MG63 (cell line): ENCODE measurements at regions not wholly inside any gene's neighbourhood (a gene's known extent, or its start where the extent isn't known, plus 50 kb on each side); places are given as distances from the start of the nearest gene placed in this dataset.
"Not testable (repeated sequence)": the region's sequence is repeated elsewhere in the genome, so short reads cannot be mapped to it uniquely, and the experiment has no call there.

ENCODE experiments used
- DNase-seq: peaks from one replicate; pipeline ENCODE4 v3.0.0-alpha.2; 2020
- H3K27me3 ChIP-seq: fragments of 250-450 bp; sonication (Bioruptor Pico); 2 replicates; pipeline ENCODE4 v1.5.1; 2020; ENCODE audit warnings: mild to moderate bottlenecking, moderate library complexity
- H3K36me3 ChIP-seq: fragments of 250-450 bp; sonication (Bioruptor Pico); 2 replicates; pipeline ENCODE4 v1.5.1; 2020; ENCODE audit warnings: mild to moderate bottlenecking, moderate library complexity
- H3K4me3 ChIP-seq: fragments of 250-450 bp; sonication (Bioruptor Pico); 2 replicates; pipeline ENCODE4 v1.5.1; 2020; ENCODE audit warnings: mild to moderate bottlenecking, moderate library complexity
- H3K9me3 ChIP-seq: fragments of 250-450 bp; sonication (Bioruptor Pico); 2 replicates; pipeline ENCODE4 v1.5.1; 2020; ENCODE audit warnings: mild to moderate bottlenecking, moderate library complexity

DNA sequence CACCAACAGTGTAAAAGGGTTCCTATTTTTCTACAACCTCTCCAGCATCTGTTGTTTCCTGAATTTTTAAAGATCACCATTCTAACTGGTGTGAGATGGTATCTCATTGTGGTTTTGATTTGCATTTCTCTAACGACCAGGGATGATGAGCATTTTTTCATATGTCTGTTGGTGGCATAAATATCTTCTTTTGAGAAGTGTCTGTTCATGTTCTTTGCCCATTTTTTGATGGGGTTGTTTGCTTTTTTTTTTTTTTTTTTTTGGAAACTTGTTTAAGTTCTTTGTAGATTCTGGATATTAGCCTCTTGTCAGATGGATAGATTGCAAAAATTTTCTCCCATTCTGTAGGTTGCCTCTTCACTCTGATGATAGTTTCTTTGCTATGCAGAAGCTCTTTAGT, 145.5 kb upstream of the PLXNC1 start:
- H3K4me3 ChIP-seq, H3K9me3 ChIP-seq, H3K27me3 ChIP-seq, H3K36me3 ChIP-seq, DNase-seq: not testable (repeated sequence)

GRCh38 chr12:94007833-94008232, 140.5 kb upstream of the PLXNC1 start:
- H3K4me3 ChIP-seq, DNase-seq, H3K9me3 ChIP-seq, H3K36me3 ChIP-seq, H3K27me3 ChIP-seq: not testable (repeated sequence)

DNA sequence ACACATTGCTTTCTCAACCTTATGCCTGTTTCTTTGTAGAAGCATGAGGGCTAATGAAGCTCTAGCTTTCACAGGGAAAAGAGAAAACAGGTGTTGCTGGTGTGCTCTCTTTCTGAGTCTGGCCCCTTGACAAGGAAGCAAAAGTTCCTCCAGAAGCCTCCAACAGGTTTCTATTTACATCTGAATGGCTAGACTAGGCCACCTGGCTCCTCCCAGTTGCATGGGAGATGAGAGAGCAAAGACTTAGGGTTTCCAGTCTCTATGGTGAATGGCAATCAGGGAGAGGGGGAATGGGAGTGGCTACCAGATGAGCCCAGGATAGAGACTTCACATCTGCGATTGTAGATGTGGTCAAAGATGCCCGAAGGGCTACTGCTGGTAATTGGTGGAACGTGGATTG, 138.1 kb upstream of the PLXNC1 start:
- Histone ChIP-seq H3K36me3 (no peaks in the 10 kb centered on the region), H3K4me3 (no peak overlapping the region), H3K9me3 (no peaks in the 10 kb centered on the region), H3K27me3 (no peaks in the 10 kb centered on the region)
- no peak for DNase-seq

DNA sequence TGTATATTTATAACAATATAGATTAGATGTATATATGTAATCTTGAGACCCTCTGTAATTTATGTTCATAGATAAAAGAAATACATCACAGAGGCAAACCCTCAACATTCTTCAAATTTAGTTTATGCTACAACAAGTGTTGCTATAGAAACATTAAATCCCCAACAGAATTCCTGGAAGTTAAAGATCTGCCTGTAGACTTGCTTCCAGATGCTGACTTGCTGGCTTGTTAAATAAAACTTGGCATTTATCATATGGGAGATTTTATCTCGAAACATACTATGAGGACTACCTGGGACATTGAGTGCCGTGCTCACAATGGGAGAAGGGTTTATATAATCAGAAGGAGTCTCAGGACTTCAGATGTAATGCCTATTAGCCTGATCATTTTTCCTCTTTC, 136.3 kb upstream of the PLXNC1 start:
- Histone ChIP-seq H3K27me3 (no peaks in the 10 kb centered on the region), H3K9me3 (peaks cover 5% of the 10 kb centered on the region; the same call in 1 of the 2 replicates), H3K36me3 (no peaks in the 10 kb centered on the region), H3K4me3 (no peak overlapping the region)
- DNase-seq = no peak

- no peaks in the 10 kb centered on the region for H3K36me3 ChIP-seq
- H3K4me3 ChIP-seq = no peak overlapping the region
- peaks cover 10% of the 10 kb centered on the region; the same call in 1 of the 2 replicates for H3K9me3 ChIP-seq
- H3K27me3 ChIP-seq = no peaks in the 10 kb centered on the region
- no peak for DNase-seq
Measured at GRCh38 chr12:94012590-94012989, 135.8 kb upstream of the PLXNC1 start.

GRCh38 chr12:94017247-94017646, 131.1 kb upstream of the PLXNC1 start:
- DNase-seq = not testable (repeated sequence)

GRCh38 chr12:94020335-94020734, 128.0 kb upstream of the PLXNC1 start:
- no peaks in the 10 kb centered on the region for H3K36me3 ChIP-seq
- no peak overlapping the region for H3K4me3 ChIP-seq
- H3K9me3 ChIP-seq = peaks cover 20% of the 10 kb centered on the region
- H3K27me3 ChIP-seq = no peaks in the 10 kb centered on the region
- DNase-seq = no peak

More at GRCh38 chr12:94017247-94017646, 131.1 kb upstream of the PLXNC1 start:
- H3K4me3 ChIP-seq, H3K36me3 ChIP-seq, H3K9me3 ChIP-seq, H3K27me3 ChIP-seq: not testable (repeated sequence)

- H3K27me3 ChIP-seq = no peaks in the 10 kb centered on the region
Measured at GRCh38 chr12:94023879-94024278, 124.5 kb upstream of the PLXNC1 start.

GRCh38 chr12:94025068-94025467, 123.3 kb upstream of the PLXNC1 start:
- peaks cover 10% of the 10 kb centered on the region for H3K9me3 ChIP-seq
- no peaks in the 10 kb centered on the region for H3K36me3 ChIP-seq
- no peak for DNase-seq
- no peak overlapping the region for H3K4me3 ChIP-seq
- H3K27me3 ChIP-seq = no peaks in the 10 kb centered on the region

More at GRCh38 chr12:94023879-94024278, 124.5 kb upstream of the PLXNC1 start:
- H3K36me3 ChIP-seq = no peaks in the 10 kb centered on the region
- no peak overlapping the region for H3K4me3 ChIP-seq
- peaks cover 10% of the 10 kb centered on the region for H3K9me3 ChIP-seq
- no peak for DNase-seq

DNA sequence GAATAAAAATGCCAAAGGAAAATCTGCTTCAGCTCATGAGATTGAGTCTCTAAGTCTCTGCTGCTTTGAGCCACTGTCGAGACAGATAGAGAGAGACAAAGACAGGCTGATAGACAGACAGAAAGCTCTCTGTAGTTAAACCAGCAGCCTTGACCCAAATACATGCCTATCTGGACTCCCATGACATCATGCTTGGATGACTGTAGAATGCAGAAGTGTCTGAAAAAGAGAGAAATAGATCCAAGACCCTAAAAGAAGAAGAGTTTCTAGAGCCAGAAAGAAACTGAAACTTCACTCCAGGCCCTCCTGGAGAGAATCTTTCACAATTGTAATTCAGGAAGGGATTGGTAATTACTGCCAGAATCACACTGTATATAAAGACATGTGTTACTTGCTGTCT, 122.6 kb upstream of the PLXNC1 start:
- Histone ChIP-seq H3K36me3 (no peaks in the 10 kb centered on the region), H3K4me3 (no peak overlapping the region), H3K27me3 (no peaks in the 10 kb centered on the region), H3K9me3 (peaks cover 10% of the 10 kb centered on the region)
- DNase-seq = no peak

- H3K4me3 ChIP-seq = no peak overlapping the region
- DNase-seq = no peak
- no peaks in the 10 kb centered on the region for H3K27me3 ChIP-seq
- H3K9me3 ChIP-seq = peaks cover 10% of the 10 kb centered on the region
- no peaks in the 10 kb centered on the region for H3K36me3 ChIP-seq
Measured at GRCh38 chr12:94026596-94026995, 121.8 kb upstream of the PLXNC1 start.

DNA sequence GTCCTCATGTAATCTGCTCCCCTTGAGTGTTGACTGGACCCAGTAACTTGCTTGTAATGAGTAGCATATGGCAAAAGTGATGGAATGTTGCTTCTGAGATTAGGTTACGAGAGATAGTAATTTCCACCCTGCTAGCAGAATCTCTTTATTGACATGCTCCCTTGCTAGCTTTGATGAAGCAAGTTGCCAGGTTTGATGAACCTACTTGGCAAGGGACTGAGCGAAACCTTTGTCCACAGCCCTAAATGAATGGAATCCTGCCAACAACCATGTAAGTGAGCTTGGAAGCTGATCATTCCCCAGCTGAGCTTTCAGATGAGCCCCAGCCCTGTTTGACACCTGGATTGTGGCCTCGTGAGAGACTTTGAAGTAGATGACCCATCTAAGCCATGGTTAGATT, 120.8 kb upstream of the PLXNC1 start:
- Histone ChIP-seq H3K36me3 (no peaks in the 10 kb centered on the region), H3K4me3 (no peak overlapping the region), H3K27me3 (no peaks in the 10 kb centered on the region), H3K9me3 (peaks cover 10% of the 10 kb centered on the region)
- DNase-seq = no peak

- no peaks in the 10 kb centered on the region for H3K27me3 ChIP-seq
- H3K4me3 ChIP-seq = no peak overlapping the region
Measured at GRCh38 chr12:94031763-94032162, 116.6 kb upstream of the PLXNC1 start.

GRCh38 chr12:94032368-94032767, 116.0 kb upstream of the PLXNC1 start:
- H3K36me3 ChIP-seq = no peaks in the 10 kb centered on the region

More at GRCh38 chr12:94031763-94032162, 116.6 kb upstream of the PLXNC1 start:
- H3K9me3 ChIP-seq = peaks cover 2% of the 10 kb centered on the region; the same call in 1 of the 2 replicates
- H3K36me3 ChIP-seq = no peaks in the 10 kb centered on the region
- no peak for DNase-seq

DNA sequence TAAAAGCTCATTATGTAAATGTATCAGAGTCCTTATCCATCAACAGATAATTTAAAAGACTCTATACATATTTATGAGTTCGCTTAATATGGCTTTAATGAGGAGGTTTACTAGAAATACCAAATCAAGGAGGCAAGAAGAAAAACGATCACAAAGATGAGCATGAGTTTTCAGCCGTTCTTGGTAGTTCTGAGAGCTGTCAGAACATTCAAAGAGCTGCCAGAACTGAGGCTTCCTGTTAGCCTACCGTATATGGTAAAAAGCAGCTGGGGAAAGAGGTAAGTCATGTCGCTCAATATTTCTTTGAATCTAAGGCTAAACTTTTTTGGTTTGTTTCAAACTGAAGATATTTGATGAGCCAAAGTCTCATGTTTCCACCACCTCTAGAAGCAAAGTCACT, 115.3 kb upstream of the PLXNC1 start:
- Histone ChIP-seq H3K27me3 (no peaks in the 10 kb centered on the region), H3K9me3 (peaks cover 2% of the 10 kb centered on the region; the same call in 1 of the 2 replicates), H3K4me3 (no peak overlapping the region), H3K36me3 (no peaks in the 10 kb centered on the region)
- no peak for DNase-seq

More at GRCh38 chr12:94032368-94032767, 116.0 kb upstream of the PLXNC1 start:
- no peak overlapping the region for H3K4me3 ChIP-seq
- DNase-seq = no peak
- H3K9me3 ChIP-seq = peaks cover 2% of the 10 kb centered on the region; the same call in 1 of the 2 replicates
- H3K27me3 ChIP-seq = no peaks in the 10 kb centered on the region

GRCh38 chr12:94033784-94034183, 114.6 kb upstream of the PLXNC1 start:
- no peaks in the 10 kb centered on the region for H3K36me3 ChIP-seq
- no peaks in the 10 kb centered on the region for H3K27me3 ChIP-seq
- H3K4me3 ChIP-seq = no peak overlapping the region
- no peak for DNase-seq
- peaks cover 2% of the 10 kb centered on the region; the same call in 1 of the 2 replicates for H3K9me3 ChIP-seq

DNA sequence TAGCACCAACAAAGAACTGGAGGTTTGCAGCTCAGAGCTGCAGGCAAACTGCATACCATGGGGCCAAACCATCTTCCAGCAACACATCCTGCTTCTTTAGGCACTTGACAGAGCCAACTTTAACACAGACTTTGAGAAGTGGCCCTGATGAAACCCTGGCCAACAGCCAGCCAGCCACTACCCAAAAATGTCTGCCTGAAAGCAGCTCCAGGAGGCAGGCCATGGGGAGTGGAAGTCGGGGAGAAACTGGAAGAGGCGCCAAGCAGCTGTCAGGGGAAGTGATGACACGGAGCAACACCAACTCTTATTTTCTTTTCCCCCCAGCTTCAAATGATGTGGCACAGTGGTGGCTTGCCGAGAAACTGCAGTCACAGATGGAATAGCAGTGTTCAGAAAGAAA, 110.9 kb upstream of the PLXNC1 start:
- H3K36me3 ChIP-seq = no peaks in the 10 kb centered on the region
- H3K9me3 ChIP-seq = peaks cover 5% of the 10 kb centered on the region
- no peak for DNase-seq

DNA sequence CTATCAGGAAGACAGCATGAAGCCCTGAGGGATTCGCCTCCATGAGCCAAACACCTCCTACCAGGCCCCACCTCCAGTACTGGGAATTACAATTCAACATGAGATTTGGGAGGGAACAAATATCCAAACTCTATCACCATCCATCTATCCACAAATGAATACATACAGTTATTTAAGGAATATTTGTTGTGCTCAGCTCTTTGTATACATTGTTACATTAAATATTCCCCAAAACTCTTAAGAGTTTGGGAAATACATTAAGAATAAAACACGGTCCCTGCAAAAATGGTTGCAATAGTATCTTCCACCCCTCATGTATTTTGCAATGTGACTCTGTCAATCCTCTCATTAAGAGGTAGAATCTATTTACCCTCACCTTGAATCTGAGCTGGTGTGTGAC, 109.8 kb upstream of the PLXNC1 start:
- no peak overlapping the region for H3K4me3 ChIP-seq
- DNase-seq = no peak
- H3K27me3 ChIP-seq = no peaks in the 10 kb centered on the region
- no peaks in the 10 kb centered on the region for H3K36me3 ChIP-seq
- H3K9me3 ChIP-seq = peaks cover 5% of the 10 kb centered on the region

More for the DNA sequence above, 110.9 kb upstream of the PLXNC1 start:
- no peaks in the 10 kb centered on the region for H3K27me3 ChIP-seq
- H3K4me3 ChIP-seq = no peak overlapping the region
